ENCODE measurements at regions not wholly inside any gene's neighbourhood (a gene's known extent, or its start where the extent isn't known, plus 50 kb on each side); places are given as distances from the start of the nearest gene placed in this dataset.

GRCh38 chr1:65512967-65513780 lies 92.7 kb downstream of the LEPR start:
- H3K4me3 ChIP-seq (ENCODE audit: low read depth, low read length) = no peak overlapping the region
- in situ Hi-C loops (cut with HindIII; ENCODE audit: low pct_ligation_motif_present, low sequenced_read_pairs) = no loop called here
- no peaks in the 10 kb centered on the region for H3K27me3 ChIP-seq (replicated peaks)
- TF ChIP-seq CTCF (IDR thresholded peaks at IDR 0.05; ENCODE audit: low read depth, low read length, missing control alignments) = no peak
- no peak for DNase-seq
- H3K27ac ChIP-seq = no peak overlapping the region
- H3K36me3 ChIP-seq (replicated peaks) = no peaks in the 10 kb centered on the region

DNA sequence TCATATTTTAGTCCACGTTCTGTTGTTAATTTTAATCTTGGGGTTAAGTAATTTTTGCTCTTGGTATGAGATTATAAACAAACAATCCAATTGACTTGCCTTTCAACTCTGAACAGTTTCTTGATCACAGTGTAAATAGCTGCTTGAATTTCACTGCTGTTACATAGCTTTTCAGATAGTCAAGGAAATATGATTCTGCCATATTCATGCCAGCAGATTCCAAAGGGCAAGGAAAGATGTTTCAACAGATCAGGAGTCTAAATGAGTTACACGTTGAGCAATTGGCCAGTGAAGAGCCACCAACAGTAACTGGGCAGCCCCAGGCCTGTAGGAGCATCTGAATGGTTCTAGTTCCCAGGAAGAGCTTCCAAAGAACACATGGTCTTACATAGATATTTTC lies 93.6 kb downstream of the LEPR start:
- Histone ChIP-seq H3K4me3 (ENCODE audit: low read depth, low read length) (no peak overlapping the region), H3K36me3 (replicated peaks) (no peaks in the 10 kb centered on the region), H3K27me3 (replicated peaks) (no peaks in the 10 kb centered on the region), H3K27ac (no peak overlapping the region)
- no peak for DNase-seq
- in situ Hi-C loops (cut with HindIII; ENCODE audit: low pct_ligation_motif_present, low sequenced_read_pairs) = no loop called here
- TF ChIP-seq CTCF (IDR thresholded peaks at IDR 0.05; ENCODE audit: low read depth, low read length, missing control alignments) = no peak

GRCh38 chr1:65524931-65525265 lies 104.4 kb downstream of the LEPR start:
- TF ChIP-seq CTCF (IDR thresholded peaks at IDR 0.05; ENCODE audit: low read depth, low read length, missing control alignments) = no peak
- no peak for DNase-seq
- no peaks in the 10 kb centered on the region for H3K36me3 ChIP-seq (replicated peaks)
- peaks cover 4% of the 10 kb centered on the region for H3K27me3 ChIP-seq (replicated peaks)
- in situ Hi-C loops (cut with HindIII; ENCODE audit: low pct_ligation_motif_present, low sequenced_read_pairs) = no loop called here
- no peak overlapping the region for H3K27ac ChIP-seq
- peak overlapping the region; percentile 51 for H3K4me3 ChIP-seq (ENCODE audit: low read depth, low read length)

DNA sequence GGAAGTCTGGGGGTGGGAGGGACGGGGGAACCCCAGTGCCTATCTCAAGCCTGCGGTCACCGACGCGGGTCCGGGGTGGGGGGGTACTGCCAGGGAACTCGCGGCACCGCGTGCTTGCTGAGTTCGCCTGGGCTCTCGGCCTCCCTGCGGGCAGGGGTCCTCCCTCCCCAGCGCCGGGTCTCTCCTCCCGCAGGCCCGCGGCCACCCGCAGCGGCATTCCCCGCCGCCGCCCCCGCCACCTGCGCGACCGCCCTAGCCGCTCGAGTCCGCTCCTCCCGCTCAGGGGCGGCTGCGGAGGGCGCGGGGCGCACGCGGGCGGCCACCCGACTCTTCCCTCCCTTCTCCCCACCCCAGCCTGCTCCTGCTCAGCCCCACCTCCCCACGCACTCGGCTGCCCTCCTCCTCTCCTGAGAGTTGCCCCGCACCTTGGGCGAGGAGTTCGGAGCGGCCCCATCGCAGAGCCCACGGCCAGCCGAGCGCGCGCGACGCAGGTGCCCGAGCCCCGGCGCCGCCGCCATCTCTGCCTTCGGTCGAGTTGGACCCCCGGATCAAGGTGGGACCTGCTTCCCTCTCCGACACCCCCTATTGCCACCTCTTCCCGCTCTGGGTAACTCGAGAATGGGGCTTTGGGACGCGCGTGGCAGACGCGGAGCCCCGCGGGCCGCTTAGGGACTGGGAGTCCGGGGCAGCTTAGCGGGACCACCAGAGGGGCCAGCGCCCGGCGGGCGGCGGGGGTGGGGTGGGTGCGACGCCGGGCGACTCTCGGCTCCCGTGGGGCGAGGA lies 105.0 kb downstream of the LEPR start:
- no peak overlapping the region for H3K27ac ChIP-seq
- H3K36me3 ChIP-seq (replicated peaks) = no peaks in the 10 kb centered on the region
- H3K27me3 ChIP-seq (replicated peaks) = peaks cover 4% of the 10 kb centered on the region
- in situ Hi-C loops (cut with HindIII; ENCODE audit: low pct_ligation_motif_present, low sequenced_read_pairs) = no loop called here
- H3K4me3 ChIP-seq (ENCODE audit: low read depth, low read length) = peak overlapping the region; percentile 51
- no peak for TF ChIP-seq CTCF (IDR thresholded peaks at IDR 0.05; ENCODE audit: low read depth, low read length, missing control alignments)
- no peak for DNase-seq

GRCh38 chr1:65526049-65526556 lies 105.6 kb downstream of the LEPR start:
- H3K27me3 ChIP-seq (replicated peaks) = peaks cover 4% of the 10 kb centered on the region
- no peak overlapping the region for H3K27ac ChIP-seq
- no peaks in the 10 kb centered on the region for H3K36me3 ChIP-seq (replicated peaks)
- no peak for DNase-seq
- in situ Hi-C loops (cut with HindIII; ENCODE audit: low pct_ligation_motif_present, low sequenced_read_pairs) = no loop called here
- TF ChIP-seq CTCF (IDR thresholded peaks at IDR 0.05; ENCODE audit: low read depth, low read length, missing control alignments) = no peak
- H3K4me3 ChIP-seq (ENCODE audit: low read depth, low read length) = peak overlapping the region; percentile 51
